ENCODE measurements at regions not wholly inside any gene's neighbourhood (a gene's known extent, or its start where the extent isn't known, plus 50 kb on each side); places are given as distances from the start of the nearest gene placed in this dataset.
"Not testable (repeated sequence)": the region's sequence is repeated elsewhere in the genome, so short reads cannot be mapped to it uniquely, and the experiment has no call there.

DNA sequence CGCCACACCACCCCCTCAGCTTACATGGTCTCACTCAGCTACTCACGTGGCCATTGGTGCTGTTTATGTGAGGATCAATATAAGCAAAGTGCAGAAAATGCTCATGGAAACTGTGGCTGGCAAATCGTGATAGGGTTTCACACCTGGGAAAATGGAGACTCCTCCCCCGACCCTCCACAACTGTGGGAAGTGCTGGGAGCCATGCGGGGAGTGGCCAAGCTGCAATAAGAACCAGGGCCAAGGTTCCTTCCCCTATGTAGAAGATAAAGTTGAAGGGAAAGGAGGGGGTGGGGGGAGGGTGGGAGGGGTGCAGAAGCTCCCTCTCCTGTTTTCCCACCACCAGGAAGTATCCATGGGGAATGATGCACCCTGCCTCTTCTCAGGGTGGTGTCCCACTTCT is 145.5 kb upstream of the MAMLD1 start:
- no peak for DNase-seq

DNA sequence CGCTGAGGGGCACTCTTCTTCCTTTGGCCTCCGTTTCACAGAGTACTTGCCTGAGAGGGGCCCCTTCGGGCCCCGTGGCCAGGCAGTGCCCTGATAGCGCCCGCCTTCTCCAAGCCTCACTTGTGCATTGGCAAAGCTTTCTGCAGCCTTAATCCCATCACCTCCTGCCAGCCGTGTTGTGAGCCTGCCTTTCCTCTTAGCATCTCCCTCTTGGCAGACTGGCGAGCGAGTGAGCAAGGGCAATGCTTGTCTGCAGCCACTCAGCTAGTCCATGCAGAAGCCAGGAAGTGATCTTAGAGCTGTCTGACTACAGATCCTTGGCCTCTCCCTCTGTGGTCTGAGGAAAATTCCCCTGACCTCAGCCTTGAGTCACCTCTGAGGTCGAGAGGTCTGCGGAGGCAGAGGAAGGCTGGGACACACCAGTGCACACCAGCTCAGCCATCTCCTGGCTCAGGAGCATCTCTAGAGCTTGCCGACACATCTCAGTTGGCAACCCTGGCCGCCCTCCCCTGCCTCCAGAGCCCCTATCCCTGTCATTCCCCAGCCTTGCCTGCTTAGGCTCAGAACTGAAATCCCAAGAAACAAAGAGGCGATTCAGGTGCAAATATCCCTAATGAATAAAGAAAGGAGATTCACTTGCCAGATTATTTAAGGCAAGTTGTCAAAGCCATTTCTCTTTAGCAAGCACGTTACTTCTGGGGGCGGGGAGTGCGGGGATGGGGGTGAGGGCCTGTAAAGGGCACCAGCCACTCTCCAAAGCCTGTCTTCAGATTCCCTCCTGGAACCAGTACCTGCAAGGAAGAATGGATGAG is 143.5 kb upstream of the MAMLD1 start:
- DNase-seq = no peak

DNA sequence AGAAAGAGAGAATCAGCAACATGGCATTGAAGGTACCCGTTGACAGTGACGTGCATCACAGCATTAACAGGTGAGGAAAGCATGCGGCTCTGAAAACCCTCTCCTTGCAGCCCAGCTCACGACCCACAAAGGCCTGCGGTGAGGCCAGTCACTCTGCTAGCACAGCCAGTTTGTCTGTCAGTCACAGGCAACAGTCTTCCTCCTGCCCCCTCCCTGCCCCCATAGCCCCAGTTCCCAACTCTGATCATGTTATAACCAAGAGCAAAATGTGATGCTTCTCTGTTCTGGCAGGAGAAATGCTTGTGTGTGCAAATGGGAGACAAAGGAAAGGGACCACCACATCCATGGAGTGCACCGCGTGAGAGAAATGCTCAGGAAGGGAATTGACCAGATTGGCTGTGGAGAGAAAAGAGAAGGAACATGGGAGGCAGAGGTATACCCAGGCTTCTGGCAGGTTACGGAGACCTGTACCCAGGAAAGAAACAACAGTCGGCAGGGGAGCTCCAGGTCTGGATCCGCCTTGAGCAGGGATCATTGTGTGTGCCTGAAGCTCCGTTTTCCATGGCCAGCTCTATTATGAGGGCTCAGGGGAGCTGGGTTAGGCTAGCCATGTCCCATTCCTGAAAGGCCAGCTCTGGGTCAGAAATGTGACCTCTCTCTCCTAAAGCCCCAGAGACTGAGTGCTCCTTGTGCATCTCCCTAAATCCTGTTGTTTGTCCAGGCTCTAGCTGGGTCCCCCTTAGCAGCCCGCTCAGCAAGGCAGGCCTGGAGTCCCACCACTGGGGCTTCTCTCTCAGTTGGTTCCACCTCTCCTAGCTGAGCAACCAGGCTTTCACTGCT is 139.7 kb upstream of the MAMLD1 start:
- DNase-seq = no peak

GRCh38 chrX:150224676-150225075 is 138.4 kb upstream of the MAMLD1 start:
- no peak for DNase-seq

- no peak for DNase-seq
Observed at GRCh38 chrX:150225266-150225665, 137.9 kb upstream of the MAMLD1 start.

DNA sequence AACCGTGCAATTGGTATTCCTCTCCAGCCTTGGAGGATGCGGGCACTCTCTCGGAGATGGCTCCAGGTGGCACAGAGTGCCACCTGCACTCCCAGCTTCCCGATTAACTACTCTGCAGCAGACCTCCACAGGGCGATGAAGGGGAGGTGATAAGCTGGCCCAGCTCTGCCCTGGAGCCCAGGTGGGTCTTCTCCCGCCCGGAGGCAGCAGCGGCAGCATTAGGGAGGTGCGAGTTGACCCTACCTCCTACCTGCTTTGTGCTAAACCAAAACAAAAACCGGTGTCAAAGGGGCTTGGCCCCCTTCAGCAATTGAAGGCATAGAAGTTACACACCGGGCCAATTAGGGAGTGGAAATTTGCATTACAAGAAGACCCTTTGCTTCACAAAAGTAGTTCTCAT is 137.4 kb upstream of the MAMLD1 start:
- DNase-seq = no peak

DNA sequence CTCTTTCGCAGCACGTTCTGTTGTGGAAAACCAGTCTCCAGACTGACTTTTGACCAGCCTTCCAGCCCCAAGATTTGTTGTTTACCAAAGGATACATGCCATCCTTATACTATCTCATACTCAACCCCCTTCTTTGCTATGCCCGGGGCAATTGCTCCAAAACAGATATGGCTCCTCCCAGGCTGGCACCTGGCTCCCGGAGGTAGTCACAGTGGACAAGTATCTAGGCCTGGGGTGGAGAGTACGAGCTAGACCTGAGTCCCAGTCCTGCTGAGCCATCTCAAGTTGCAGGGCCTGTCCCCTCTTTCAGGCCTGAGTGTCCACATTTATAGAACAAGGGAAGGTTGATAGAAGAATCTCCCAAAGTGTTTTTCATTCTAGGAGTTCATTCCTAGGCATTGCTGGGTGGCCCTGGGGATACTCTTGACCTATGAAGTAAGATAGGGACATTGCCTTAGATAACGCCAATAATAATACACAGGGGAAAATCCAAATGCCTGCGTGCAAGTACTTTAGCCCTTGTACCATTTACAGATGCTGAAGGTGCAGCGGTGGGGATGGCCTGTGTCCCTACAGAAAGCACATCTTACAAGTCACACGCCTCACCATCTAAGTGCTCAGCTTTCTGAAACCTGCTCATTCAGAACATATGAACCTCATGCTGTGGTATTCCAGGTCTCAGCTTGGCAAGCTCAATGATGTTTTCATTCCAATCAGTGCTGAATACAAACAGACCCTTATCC is 136.7 kb upstream of the MAMLD1 start:
- DNase-seq = no peak

GRCh38 chrX:150227321-150227860 is 135.7 kb upstream of the MAMLD1 start:
- no peak for DNase-seq

- no peak for DNase-seq
Observed at GRCh38 chrX:150227873-150228410, 135.2 kb upstream of the MAMLD1 start.

- DNase-seq = no peak
Observed at GRCh38 chrX:150228431-150228830, 134.7 kb upstream of the MAMLD1 start.

DNA sequence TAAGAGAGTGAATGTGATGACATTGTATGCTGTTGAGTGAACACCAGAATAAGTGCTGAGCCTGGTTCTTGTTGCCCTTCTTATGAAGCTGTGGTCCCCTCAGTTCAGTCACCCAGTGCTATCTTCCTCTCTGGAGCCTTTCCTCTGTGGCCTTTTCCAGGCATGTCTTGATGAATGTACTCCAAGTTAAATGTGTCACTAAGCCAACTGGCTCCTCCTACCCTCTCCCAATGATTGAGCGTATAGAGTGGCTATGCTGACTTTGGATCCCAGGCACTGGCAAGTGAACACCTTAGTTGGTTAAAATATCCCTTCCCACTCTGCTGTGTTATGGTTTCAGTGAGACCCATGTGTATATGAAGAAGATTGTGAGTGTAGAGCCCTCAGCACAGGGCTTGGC is 134.1 kb upstream of the MAMLD1 start:
- no peak for DNase-seq

DNA sequence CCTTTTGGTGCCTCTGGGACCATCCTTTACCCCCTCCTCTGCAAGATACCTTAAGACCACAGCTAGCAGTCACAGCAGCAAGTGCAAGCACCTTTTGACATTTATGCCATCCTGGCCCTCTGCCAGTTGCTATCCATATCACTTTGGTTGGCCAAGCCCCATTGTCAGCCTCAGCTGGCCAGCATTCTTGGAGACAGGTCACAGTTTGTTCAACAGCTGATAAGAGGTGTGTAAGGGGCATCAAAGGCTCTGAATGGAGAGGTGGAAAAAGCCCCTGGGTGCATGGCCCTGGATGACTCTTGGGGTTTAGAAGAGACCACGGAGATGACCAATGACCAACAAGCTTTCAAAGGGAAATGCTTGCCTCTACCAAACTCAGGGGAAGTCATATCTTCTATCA is 133.6 kb upstream of the MAMLD1 start:
- no peak for DNase-seq

DNA sequence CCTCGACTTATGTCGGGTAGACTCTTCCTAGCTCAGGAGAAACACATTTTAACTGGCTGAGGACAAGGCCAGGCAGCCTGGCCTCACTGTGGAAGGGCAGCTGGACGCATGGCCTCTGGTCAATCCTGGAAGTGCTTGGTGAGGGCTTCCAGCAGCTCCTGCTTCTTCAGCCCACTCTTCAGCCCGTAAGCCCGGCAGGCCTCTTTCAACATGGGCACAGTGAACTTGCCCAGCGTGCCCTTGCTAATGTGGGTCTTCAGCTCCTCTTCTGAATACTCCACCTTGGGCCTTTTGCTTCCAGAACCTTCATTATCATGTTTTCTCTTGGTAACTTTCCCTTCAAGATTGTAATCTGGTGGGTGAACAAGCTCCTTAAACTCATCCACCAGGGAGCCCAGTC is 132.2 kb upstream of the MAMLD1 start:
- not testable (repeated sequence) for DNase-seq

DNA sequence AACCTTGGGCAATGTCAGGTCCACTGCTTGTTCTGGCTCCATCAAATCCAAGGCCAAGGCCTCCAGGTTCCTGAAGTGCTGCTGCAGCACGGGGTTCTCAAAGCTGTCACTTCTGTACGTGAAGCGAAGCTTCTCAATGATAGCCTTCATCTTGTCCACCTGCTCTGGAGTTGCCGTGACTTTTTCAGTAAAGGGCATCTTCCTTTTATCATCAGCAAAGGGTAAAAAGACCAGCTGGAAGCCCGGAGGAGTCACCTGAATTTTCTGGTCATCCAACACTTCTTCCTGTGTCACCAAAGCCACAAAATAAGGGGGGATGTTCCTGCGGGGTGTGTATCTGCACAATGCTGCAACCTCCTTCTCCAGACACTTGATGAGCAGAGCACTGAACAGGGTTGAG is 131.7 kb upstream of the MAMLD1 start:
- not testable (repeated sequence) for DNase-seq

DNA sequence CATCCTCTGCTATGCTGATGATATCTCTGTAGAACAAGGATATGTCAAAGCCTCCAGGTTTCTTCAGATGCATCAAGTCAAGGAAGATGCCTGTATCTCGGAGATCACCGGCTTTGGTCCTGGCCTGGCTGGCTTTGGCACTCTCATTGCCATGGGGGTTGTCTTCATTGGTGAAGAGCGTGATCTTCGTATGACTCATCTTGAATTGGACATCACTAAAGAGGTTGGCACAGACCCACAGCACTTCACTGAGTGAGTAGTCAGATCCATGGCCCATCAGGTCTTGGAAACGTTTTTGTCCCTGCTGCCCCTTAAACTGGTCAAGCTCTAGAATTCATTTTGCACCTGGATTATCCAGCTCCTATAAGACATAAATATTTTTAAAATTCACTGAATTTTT is 130.9 kb upstream of the MAMLD1 start:
- DNase-seq = not testable (repeated sequence)

- DNase-seq = no peak
Observed at GRCh38 chrX:150234126-150234525, 129.0 kb upstream of the MAMLD1 start.

DNA sequence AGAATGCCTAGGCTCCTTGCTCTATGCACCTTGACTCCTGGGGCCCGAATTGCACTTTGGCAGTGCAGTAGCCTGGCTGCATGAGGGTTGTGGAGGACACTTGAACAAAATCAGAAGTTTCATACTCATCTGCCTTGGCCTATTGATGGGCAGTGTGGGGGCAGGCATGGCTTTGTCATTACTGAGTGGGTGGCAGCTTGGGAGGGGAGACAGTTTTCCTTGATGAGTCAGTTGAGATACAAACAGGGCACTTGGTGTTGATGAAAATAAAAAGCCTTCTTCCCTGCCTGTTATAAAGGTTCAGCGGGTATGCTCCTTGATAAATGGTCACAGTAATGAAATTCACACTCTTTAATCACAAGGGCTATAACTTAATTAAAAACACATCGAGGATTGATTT is 126.8 kb upstream of the MAMLD1 start:
- DNase-seq = no peak

DNA sequence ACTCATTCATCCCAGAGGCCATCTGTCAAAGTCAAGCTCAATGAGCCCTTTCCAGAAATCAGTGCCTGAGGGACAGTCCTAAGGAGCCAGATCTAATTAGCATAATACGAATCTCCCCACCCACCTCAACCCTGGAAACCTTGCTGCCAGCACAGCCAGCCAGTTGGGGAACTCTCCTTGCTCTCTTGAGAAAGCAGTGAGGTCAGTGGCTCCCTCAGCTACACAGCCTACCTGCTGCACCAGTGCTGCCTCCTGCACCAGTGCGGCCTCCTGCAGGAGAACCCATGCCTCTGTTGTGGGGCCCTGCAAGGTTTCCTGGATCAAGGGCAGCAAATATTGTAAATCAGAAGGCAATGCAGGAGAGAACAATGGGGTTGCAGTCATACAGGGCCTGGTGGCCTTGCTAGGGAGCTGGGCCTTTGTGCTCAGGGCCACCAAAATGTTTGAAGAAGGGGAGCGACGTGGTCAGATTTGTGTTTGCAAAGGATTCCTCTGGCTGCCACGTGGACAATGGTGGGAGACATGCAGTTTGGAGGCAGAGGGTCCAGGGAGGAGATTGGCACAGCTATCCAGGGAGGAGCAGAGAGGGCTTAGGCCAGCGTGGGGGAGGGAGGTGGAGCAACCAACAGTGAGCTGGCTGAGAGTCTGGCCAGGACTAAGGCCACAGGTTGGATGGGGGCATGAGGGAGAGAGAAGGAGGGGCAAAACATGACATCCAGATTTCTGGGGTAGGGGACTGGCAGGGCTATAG is 124.3 kb upstream of the MAMLD1 start:
- no peak for DNase-seq

DNA sequence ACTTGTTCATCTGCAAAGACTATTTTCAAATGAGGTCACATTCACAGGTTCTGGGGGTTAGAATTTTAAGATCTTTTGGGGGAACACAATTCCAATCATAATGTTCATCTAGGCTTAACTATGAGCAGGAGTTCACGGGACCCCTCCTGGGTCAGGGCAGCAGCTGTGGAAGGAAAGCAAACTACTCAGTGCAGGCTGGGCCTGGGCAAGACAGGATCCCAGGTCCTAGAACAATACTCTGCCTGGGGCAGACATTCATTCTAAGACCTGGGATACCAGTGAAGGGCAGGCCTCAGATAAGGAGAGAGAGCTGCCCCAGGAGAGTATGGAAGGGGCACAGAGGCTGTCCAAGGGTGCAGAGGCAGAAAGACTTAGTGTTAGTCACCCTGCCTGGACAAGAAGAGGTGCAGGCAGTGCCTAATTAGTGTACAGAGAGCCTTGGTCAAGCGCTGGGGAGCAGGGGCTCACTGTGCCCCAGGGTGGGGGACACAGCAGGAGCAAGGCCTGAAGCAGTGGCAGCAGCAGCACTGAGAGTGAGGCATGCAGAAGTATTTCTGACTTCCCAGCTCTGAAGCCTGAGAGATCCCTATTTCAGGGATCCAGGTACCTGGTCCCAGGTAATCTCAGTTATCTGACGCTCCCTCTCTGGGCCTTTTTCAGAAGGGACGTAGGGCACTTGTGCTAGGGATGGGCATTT is 123.0 kb upstream of the MAMLD1 start:
- no peak for DNase-seq

- DNase-seq = no peak
Observed at GRCh38 chrX:150240643-150240970, 122.5 kb upstream of the MAMLD1 start.

DNA sequence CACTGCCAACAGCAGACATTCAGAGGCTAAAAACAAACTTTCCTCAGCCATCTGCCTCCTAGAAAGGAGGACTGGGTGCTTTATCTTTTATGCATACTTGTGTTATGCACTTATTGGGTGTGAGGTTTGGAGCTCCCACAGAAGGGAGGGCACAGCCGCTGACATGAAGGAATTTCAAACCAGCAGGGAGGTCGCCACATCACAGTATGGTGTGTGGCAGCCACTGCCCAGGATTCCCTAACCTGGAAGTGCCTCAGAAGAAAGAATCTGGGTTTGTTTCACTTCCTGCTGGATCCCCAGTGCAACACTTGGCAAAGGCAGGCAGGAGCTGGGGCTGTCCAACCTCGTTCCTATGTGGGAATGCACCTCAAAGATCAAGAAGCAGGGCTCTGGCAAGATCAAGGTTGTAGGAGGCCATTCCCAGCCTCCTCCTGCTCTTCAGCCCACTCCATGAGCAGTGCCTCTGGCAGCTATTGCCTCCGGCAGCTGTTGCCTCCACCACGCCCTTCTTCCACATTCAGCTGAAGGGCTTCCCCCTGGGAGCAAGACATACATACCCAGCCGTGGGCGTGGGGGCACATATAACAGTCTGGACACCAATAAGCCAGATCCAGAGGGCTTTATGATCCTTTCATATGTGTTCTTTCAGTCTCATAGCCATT is 109.0 kb upstream of the MAMLD1 start:
- no peak for DNase-seq

All from stimulated activated CD4-positive, alpha-beta T cell treated with anti-CD3 and anti-CD28 coated beads, Interleukin-2, amount 100 ng/mL, for 48 hours (primary cell).